ENCODE measurements at regions not wholly inside any gene's neighbourhood (a gene's known extent, or its start where the extent isn't known, plus 50 kb on each side); places are given as distances from the start of the nearest gene placed in this dataset.

DNA sequence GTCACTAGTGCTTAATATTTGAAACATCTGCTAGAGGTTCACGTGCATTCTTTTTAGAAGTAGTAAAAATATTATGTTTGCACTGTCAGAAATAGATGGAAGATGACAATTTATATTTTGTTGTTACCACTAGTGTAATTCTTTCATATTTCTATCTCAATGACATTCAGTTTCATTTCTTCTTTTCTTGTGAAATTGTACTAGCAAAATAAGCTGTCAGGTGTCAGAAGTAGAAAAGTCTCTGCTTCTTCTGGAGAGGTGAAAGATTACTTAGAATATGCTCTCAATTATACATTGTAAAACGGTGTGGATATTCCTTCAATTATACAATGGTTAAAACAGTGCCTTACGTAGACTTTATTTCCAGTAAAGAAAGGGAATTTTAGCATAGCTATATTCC, 395.4 kb downstream of the CSNK1G3 start:
- DNase-seq (ENCODE audit: low read depth in 1 of 2, low spot score in 1 of 2): no peak

DNA sequence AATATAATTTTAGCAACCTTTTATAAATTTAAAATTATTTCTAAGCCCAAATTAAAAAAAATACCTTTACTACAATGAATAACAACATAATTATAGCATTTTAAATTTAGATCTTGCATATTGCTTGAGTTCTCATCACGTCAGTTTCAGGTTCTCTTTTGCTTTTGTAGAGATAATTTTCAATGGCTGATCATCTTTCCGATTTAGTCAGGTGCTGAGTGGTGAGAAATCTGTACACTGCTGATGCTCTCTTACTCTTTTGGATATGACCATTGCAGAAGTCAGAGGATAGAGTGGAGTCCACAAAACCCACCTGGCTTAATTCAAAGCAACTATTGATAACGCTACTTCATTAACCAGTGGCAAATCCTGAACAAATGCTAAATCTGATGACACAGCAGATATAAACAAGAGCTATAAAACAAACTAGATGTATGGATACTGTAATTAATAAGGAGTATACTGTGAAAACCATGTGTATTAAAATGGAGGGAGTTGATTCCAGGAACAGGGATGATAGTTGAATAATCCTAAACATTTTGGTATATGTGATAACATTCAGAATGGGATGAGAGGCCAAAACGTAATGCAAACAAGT, 394.8 kb downstream of the CSNK1G3 start:
- DNase-seq (ENCODE audit: low read depth in 1 of 2, low spot score in 1 of 2): no peak

DNA sequence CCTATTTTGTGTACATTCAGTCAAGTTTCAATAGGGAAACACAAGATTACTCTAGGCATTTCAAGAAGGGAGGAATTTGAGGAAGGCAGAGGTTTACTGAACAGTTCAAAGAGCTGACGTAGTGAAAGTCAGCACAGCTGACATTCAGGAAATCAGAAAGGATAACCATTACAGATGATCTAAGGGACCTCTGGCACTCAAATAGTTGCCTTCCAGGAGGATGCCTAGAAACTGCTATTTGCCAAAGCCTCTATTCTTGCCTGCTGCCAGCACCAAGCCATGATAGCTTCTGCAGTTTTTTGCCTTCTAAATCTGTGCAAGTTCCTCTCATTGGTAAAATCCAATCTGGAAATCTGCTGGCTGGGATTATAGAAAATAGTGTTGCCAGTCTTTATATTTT, 373.1 kb downstream of the CSNK1G3 start:
- no peak for DNase-seq (ENCODE audit: low read depth in 1 of 2, low spot score in 1 of 2)

DNA sequence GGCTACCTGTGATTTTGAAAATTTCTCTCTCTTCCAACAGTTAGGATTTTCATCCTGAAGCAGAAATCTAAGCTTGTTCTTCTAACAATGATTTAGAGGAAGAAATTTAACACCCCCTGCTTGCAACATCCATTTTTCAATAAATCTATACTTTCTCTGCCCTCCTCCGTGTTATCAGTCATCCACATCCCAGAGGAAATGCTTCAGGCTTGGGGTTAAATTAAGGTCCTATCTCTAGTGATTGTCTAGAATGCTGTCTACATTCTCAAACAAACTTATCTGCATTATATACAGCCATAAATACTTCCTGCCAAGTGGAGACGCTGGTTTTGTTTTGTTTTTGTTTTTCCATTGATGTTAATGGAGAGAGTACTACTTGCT, 371.0 kb downstream of the CSNK1G3 start:
- no peak for DNase-seq (ENCODE audit: low read depth in 1 of 2, low spot score in 1 of 2)

DNA sequence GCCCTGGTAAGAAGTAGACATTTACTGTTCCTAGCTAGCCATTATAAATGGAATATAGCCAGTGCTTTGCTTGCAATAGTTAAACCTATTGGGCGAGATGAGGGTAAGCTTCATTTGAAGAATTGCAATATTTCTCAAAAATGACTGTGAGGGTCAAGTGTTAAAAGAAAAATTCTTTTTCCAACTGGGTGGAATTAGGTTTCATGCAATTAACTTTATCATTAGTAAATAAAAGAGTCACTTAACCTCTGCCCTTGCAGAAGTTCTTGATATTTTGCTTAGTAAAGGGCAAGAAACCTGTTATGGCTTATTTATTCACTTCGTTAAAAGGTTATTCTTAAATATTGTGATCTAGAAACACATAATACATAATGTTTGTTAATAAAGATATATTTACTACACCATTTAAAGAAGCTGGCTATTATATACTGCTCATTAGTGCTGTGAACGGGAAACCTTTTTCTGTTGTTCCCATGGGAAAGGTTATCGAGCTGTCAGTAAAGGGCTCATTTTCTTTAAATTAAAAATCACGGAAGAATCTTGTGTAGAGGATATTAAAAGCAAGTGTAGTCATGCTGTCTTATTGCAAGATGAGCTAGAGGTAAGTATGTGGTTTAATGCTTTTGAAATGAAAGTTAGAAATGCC, 370.5 kb downstream of the CSNK1G3 start:
- DNase-seq (ENCODE audit: low read depth in 1 of 2, low spot score in 1 of 2): no peak

DNA sequence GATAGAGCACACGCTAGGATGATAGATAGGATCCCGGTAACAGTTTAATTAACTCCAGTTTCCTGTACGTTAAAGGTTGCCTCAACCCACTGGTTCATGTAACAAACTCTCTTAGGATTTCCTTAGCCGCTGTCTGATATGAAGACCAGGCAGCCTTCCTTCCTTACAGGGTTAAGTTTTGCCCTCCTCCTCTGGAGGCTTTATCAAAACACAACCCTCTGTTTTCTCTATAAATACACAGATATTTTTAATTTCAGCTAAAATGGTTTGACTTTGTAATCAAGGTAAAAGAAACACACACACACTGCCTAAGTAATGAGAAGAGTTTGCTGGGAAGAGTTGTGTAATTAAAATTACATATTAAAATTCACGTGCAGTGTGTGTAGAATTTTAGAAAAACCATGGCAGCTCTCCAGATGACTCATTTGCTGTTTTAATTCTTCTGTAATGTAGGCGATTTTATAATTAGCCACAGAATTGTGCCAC, 369.8 kb downstream of the CSNK1G3 start:
- no peak for DNase-seq (ENCODE audit: low read depth in 1 of 2, low spot score in 1 of 2)

DNA sequence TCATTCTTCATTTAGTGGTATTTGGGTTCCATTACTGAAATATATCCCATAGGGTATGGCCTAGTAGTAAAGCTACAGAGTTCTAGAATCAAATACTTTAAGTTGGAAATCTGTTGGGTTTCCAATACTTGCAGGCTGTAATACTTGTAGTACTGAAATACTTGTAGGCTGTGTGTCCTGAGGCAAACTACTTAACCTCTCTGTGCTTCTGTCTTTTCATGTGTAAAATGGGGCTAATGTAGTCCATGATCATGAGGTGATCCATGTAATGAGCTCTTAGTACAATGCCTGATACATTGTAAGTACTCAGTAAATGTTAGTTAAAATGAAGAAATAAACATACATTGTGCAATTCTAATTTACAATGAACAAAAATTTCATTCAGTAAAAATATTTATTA, 368.9 kb downstream of the CSNK1G3 start:
- no peak for DNase-seq (ENCODE audit: low read depth in 1 of 2, low spot score in 1 of 2)

DNA sequence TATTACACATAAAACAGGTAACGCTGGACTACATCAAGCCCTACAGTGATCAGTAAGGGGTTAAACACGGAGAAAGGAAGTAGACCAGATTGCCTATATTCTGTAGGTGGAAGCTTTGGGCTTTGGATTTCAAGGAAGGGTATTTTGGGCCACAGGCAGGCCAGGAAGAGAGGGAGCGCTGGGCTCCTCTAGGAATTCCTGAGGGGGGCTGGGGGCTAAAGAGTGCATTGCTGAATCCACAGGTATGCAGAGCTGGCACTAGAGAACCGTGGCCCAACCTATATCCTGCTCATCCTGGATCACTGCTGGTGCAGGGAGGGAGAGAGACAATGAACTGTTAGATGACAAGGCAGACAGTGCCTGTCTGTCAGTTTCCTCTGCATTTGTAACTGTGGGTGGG, 367.1 kb downstream of the CSNK1G3 start:
- DNase-seq (ENCODE audit: low read depth in 1 of 2, low spot score in 1 of 2): no peak

DNA sequence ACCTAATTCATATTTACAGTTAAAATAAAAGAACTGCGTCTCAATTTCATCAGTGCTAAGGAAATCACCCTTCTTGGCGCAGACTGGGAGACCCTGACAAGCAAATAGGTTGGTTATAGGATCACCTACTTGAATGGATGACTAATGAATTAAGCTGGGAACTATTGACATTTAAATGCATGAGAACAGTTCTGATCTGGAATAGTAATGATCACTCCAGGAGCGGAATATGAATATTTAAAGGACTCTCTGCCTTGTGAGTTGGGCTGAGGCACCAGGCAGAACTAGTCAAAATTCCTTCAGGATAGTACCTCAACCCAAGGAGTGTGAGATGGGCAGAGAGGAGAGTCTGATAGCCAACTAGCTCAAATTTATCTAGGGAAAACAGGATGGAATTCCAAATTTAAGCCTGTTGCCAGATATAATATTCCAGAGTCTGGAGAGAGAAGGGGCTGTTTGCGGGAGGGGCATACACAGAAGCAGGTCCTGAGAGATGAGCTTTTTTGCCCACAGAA, 364.4 kb downstream of the CSNK1G3 start:
- DNase-seq (ENCODE audit: low read depth in 1 of 2, low spot score in 1 of 2): no peak

DNA sequence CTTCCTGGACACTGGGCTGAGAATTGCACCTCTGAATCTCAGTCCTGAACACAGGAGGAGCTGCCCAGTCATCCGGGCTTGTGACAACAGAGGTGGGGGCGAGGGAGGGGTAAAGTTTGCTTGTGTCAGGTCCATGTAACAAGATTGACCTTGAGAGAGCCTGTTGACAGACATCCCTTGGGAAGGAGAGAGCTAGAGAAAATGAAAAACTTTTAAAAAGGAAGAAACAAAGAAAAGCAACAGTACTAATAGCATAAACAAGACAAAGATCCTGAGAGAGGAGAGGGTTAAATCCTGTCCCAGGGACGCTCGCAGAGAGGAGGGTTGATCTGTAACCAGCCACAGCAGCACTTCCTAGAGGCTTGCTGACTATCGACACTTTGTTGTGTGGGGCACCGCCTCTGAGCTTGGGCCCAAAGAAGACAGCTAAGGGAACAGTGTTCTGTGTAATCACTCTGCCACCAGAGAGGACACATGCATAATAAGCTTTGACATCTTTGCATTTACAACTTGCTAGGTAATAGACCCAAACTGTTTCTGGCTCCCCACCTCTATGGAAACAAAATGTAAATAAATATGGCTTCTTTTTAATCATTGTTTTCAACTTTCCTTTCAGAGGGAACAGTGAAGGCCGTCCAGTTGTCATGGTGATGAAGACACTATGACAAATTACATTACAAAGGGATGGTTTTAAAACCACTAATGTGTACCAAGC, 363.7 kb downstream of the CSNK1G3 start:
- no peak for DNase-seq (ENCODE audit: low read depth in 1 of 2, low spot score in 1 of 2)

DNA sequence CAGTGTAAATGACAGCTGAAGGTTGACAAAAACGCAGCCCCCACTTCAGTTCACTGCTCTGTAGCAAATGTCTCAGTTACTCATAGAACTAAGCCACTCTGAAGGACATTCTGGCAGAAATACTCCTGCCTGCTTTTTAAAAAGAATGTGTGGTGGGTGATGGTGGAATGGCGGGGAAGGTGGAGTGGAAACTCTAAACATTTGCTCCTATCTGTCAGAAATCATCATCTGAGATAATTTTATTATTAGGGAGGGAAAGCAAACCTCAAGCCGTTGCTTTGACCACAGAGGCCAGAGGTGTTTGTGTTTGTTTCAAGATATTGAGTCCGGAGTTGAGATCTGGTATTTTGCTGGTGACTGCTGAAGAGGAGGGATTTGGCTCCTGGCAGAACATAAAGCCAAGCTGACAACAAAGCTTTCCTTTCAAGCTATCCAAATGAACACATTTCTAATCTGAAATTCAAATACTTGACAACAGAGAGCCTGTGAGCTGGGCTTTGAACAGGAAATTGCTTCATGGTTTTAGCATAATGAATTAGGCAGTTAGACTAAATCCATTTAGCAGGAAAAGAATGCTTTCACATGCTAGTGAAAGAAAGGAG, 362.7 kb downstream of the CSNK1G3 start:
- no peak for DNase-seq (ENCODE audit: low read depth in 1 of 2, low spot score in 1 of 2)

DNA sequence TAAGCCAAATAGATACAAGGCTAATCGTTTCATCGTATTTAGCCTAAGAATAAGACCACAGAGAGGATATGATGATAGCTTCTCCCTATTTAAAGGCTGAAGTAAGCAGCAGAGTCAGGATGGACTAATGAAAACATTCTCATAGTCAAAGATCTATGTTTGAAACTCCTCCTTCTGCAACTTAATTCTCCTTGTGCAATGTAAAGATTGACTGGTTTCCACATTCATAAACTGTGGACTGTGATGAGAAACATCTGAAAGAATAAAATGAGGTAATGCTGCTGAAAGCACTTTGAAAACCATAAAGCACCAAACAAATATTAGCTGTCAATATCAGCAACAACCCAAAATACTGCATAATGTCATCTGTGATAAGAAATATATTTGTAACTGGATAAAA, 361.9 kb downstream of the CSNK1G3 start:
- no peak for DNase-seq (ENCODE audit: low read depth in 1 of 2, low spot score in 1 of 2)

DNA sequence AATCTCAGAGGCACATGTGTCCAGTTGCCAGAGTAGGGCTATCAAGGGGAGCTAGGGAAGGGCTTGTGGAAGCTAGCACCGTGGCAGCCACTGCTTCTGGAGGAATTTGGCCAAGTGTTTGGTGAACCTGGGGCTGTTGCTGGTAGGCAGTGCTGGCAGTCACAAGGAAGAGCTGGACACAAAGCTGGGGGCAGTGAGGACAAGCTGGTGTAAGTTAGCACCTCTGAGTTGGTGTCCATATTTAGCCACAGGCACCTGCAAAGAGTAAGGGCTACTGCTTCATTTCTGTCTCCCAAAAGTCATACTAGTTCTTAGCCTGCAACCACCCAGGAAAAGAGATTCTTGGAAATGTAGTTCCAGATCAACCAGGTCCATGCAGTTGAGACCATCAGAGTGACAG, 359.4 kb downstream of the CSNK1G3 start:
- DNase-seq (ENCODE audit: low read depth in 1 of 2, low spot score in 1 of 2): no peak

DNA sequence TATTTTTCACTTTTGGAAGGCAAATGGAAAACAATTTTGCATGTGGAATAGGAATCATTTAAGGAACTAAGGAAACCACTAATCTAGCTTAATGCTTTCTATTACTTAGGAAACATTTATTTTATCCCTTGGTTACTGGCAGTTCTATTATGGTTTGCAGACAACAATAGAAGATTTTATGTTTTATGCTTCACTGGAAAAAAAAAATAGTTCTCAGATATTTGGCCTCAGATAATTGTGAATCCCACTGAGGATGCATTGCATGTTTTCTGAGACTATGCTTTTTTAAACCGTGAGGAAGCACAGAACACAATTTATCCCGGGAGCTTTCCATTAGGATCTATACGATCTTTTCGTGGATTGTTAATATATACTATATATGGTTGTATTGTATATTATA, 356.9 kb downstream of the CSNK1G3 start:
- DNase-seq (ENCODE audit: low read depth in 1 of 2, low spot score in 1 of 2): no peak

DNA sequence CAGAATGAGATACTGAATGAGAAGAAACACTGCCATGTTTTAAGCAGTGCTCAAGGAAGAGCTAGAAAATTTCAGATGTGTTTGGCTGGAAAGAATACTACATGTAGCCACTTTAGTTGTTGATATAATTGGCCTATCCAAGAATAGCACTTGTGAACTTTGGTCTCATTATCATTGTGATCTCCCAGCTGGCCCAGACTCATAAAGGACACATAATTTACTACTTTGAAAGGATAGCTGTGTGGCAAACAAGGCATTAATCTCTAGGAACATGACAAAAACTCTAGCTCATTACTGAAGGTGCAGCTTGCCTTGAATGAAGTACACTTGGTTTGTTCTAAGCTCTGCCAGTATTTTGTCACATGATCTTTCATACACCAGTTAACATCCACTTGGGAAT, 356.3 kb downstream of the CSNK1G3 start:
- DNase-seq (ENCODE audit: low read depth in 1 of 2, low spot score in 1 of 2): no peak

DNA sequence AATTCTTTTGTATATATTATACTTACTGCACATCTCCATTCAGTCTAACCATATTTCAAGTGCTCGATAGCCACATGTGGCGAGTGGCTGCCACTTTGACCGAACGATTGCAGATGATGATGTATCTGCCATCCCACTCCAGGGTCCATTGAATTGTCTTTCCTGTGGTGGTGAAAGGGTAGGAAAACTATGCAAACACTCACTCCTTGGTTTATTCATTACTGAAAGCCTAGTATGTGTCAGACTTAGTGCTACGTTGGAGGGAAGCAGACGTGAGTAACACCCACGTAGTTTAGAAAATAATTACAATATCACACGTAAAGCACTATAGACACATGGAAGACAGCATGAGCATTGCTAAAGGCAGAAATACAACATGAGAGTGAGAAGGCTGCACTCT, 353.7 kb downstream of the CSNK1G3 start:
- DNase-seq (ENCODE audit: low read depth in 1 of 2, low spot score in 1 of 2): no peak

DNA sequence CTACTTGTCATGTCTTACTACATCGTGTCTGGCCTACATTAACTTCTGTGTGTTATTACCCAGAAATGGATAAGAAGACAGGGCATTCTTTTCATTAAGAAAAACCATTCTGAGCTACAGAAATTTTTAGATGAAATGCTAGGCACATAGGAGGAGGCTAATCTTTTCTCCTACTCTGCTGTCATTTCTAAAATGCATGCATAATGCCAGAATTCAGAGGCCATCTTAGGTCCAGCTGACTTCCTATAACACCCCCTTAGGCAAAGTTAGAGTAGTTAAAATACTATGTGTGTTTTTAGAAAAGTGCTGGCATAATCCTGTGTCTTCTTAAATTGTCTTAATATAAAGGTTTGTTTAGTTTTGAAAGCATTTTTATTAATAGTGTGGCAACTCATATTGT, 352.6 kb downstream of the CSNK1G3 start:
- no peak for DNase-seq (ENCODE audit: low read depth in 1 of 2, low spot score in 1 of 2)

DNA sequence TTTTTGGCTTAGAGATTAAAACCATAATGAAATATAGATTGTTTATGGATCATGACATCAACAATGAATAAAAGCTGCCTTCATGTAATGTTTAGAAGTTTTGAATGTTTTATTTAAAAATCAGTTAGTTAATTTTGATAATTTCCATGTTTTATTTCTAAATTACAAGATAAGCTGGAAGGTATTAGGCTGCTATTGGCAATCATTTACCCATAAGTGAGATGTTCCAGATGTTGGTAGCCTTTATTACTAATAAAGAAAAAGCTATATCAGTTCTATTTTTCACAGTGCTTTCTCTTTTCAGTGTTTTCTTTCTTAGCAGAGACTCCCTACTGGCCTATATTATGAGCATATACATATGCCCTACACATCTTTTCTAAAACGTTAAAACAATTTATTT, 347.0 kb downstream of the CSNK1G3 start:
- no peak for DNase-seq (ENCODE audit: low read depth in 1 of 2, low spot score in 1 of 2)

DNA sequence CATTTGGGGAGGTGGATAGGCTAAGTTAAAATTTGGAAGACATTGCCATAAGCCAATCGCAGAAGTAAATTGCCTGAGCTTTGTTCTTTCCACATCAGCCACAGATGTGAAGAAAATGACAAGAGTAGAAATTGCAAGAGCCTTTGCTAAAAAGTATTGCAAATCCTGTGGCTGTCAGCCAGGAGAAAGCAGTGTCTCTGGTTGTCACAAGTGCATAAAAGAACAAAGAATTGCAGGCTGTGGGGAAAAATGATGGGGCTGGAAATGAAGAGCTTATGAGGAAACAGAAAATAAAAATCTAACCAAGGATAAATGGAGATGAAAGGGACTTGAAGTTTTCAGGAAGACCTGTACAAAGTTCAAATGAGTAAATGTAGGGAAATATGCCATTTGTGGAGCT, 344.8 kb downstream of the CSNK1G3 start:
- no peak for DNase-seq (ENCODE audit: low read depth in 1 of 2, low spot score in 1 of 2)

DNA sequence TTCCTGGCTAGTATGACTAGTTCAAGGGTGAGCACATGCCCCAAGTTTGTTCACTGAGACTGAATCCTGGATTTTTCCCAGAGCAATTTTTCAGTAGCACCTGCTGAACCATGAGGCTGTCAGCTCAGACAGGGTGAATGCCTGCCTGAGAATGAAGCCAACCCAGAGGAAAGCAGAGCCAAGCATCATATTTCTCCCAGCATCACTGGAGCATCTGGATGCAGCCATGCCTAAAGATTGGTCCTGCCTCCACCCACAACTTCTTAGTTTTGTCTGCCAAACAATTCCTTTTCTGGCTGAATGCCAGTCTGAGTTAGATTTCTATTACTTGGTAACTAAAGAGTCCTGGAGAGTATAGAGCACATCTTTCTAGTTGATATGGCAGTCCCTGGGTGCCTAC, 343.6 kb downstream of the CSNK1G3 start:
- DNase-seq (ENCODE audit: low read depth in 1 of 2, low spot score in 1 of 2): no peak

DNA sequence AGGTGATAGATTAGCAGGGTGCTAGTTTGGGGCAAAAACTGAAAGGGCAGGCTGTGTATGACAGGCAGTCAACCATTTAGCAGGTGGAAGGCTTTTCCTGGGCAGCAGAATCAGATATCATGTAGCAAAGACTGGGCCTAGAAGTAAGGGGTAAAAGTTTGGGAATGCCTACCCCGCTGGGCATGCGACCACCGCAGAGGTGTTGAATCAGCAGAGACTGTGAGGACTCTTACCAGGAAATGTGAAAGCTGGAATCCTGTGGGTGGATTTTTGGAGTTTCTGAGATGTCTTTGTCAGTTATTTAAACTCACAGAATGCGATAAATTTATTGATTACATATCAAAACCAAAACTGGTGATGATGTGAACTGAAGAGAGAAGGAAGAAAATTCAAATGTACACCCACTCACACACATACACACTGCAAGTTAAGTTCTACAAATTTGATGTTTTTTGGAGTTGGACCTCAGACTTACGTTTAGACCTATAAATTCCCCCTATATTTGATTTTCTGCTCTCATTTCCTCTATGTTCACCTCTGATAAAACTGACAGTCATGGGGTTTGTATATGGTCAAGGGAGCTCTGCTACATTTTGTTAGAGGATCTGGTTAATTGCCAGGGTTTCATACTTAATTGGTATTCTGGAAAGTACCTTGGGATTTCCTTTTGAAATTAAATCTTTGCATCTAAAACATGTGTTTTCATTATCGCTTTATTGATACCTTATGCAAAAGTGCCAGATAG, 333.6 kb downstream of the CSNK1G3 start:
- no peak for DNase-seq (ENCODE audit: low read depth in 1 of 2, low spot score in 1 of 2)
